ENCODE measurements at regions not wholly inside any gene's neighbourhood (a gene's known extent, or its start where the extent isn't known, plus 50 kb on each side); places are given as distances from the start of the nearest gene placed in this dataset.

- Histone ChIP-seq H3K9me3 (ENCODE audit: control insufficient read depth, low read length) (no peaks in the 10 kb centered on the region), H3K4me1 (no peaks in the 10 kb centered on the region), H3K27ac (no peak overlapping the region), H3K36me3 (ENCODE audit: control insufficient read depth, insufficient read depth, low read length) (no peaks in the 10 kb centered on the region), H3K4me3 (ENCODE audit: low read depth, low read length) (no peak overlapping the region), H3K79me2 (no peaks in the 10 kb centered on the region), H3K27me3 (ENCODE audit: control insufficient read depth, insufficient read depth, low read length) (no peaks in the 10 kb centered on the region), H2AFZ (no peak overlapping the region), H3K4me2 (ENCODE audit: low read length) (no peak overlapping the region), H3K9ac (no peak overlapping the region)
- no peak for TF ChIP-seq CTCF (IDR thresholded peaks at IDR 0.05)
Measured at GRCh38 chr20:23277316-23277715, 73.3 kb upstream of the NXT1 start.

GRCh38 chr20:23273776-23274175 lies 76.8 kb upstream of the NXT1 start:
- Histone ChIP-seq H3K27ac (no peak overlapping the region), H3K4me1 (no peaks in the 10 kb centered on the region), H2AFZ (no peak overlapping the region), H3K9me3 (ENCODE audit: control insufficient read depth, low read length) (no peaks in the 10 kb centered on the region), H3K79me2 (no peaks in the 10 kb centered on the region), H3K36me3 (ENCODE audit: control insufficient read depth, insufficient read depth, low read length) (no peaks in the 10 kb centered on the region), H3K27me3 (ENCODE audit: control insufficient read depth, insufficient read depth, low read length) (no peaks in the 10 kb centered on the region), H3K4me3 (ENCODE audit: low read depth, low read length) (no peak overlapping the region), H3K4me2 (ENCODE audit: low read length) (no peak overlapping the region), H3K9ac (no peak overlapping the region)
- TF ChIP-seq CTCF (IDR thresholded peaks at IDR 0.05): no peak

GRCh38 chr20:23272176-23273029 lies 78.2 kb upstream of the NXT1 start:
- TF ChIP-seq CTCF (IDR thresholded peaks at IDR 0.05): no peak
- H2AFZ ChIP-seq: no peak overlapping the region

GRCh38 chr20:23270382-23270911 lies 80.1 kb upstream of the NXT1 start:
- TF ChIP-seq CTCF (IDR thresholded peaks at IDR 0.05): no peak
- H3K4me3 ChIP-seq (ENCODE audit: low read depth, low read length): no peak overlapping the region
- H3K27me3 ChIP-seq (ENCODE audit: control insufficient read depth, insufficient read depth, low read length): no peaks in the 10 kb centered on the region
- H3K9ac ChIP-seq: no peak overlapping the region
- no peaks in the 10 kb centered on the region for H3K79me2 ChIP-seq
- no peak overlapping the region for H3K27ac ChIP-seq
- no peaks in the 10 kb centered on the region for H3K36me3 ChIP-seq (ENCODE audit: control insufficient read depth, insufficient read depth, low read length)
- no peaks in the 10 kb centered on the region for H3K9me3 ChIP-seq (ENCODE audit: control insufficient read depth, low read length)
- no peak overlapping the region for H2AFZ ChIP-seq
- no peaks in the 10 kb centered on the region for H3K4me1 ChIP-seq
- no peak overlapping the region for H3K4me2 ChIP-seq (ENCODE audit: low read length)

More at GRCh38 chr20:23272176-23273029, 78.2 kb upstream of the NXT1 start:
- Histone ChIP-seq H3K36me3 (ENCODE audit: control insufficient read depth, insufficient read depth, low read length) (no peaks in the 10 kb centered on the region), H3K27ac (no peak overlapping the region), H3K4me3 (ENCODE audit: low read depth, low read length) (no peak overlapping the region), H3K27me3 (ENCODE audit: control insufficient read depth, insufficient read depth, low read length) (no peaks in the 10 kb centered on the region), H3K9ac (no peak overlapping the region), H3K4me1 (no peaks in the 10 kb centered on the region), H3K9me3 (ENCODE audit: control insufficient read depth, low read length) (no peaks in the 10 kb centered on the region), H3K4me2 (ENCODE audit: low read length) (no peak overlapping the region), H3K79me2 (no peaks in the 10 kb centered on the region)
